IPS-20b (cell line): ENCODE measurements at regions not wholly inside any gene's neighbourhood (a gene's known extent, or its start where the extent isn't known, plus 50 kb on each side); places are given as distances from the start of the nearest gene placed in this dataset.

ENCODE experiments used
- H3K27ac ChIP-seq: one replicate; pipeline ENCODE4 v1.5.1; 2013; ENCODE audit warnings: low read length
- H3K27me3 ChIP-seq: 2 replicates; pipeline ENCODE4 v1.6.1; 2013; ENCODE audit warnings: mild to moderate bottlenecking, low read length, inconsistent platforms; ENCODE audit not compliant: insufficient read depth
- H3K36me3 ChIP-seq: 2 replicates; pipeline ENCODE4 v1.6.1; 2013; ENCODE audit warnings: low read depth, mild to moderate bottlenecking, inconsistent platforms, low read length, moderate library complexity; ENCODE audit not compliant: insufficient read depth
- H3K4me1 ChIP-seq: 2 replicates; pipeline ENCODE4 v1.6.1; 2013; ENCODE audit warnings: mild to moderate bottlenecking, control low read depth, inconsistent platforms, low read length, moderate library complexity; ENCODE audit not compliant: insufficient read depth
- H3K4me3 ChIP-seq: 2 replicates; pipeline ENCODE4 v1.5.1; 2013; ENCODE audit warnings: mild to moderate bottlenecking, low read length, inconsistent platforms
- H3K9ac ChIP-seq: 2 replicates; pipeline ENCODE4 v1.6.1; 2013; ENCODE audit warnings: low read depth, mild to moderate bottlenecking, inconsistent platforms, low read length, moderate library complexity
- H3K9me3 ChIP-seq: 2 replicates; pipeline ENCODE4 v1.6.1; 2013; ENCODE audit warnings: mild to moderate bottlenecking, low read depth, low read length, inconsistent platforms; ENCODE audit not compliant: insufficient read depth

DNA sequence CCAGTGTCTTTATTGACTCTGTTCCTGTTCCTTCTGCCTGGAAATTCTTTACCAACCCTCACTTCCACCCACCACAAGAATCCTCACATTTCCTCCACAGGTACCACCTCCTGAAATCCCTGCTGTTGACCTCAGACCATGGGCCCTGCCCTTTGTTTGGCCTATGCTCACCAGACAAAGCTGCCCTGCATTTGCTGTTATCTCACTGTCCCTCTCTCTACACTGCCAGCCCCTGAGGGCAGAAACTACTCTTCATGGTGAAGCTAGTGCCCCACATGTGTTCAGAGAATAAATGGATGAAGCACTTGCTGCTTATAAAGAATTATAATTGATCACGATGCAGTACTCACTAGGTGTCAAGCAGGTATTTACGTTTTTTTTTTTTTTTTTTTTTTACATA, 608.4 kb downstream of the TSN start:
- Histone ChIP-seq H3K9ac (no peak overlapping the region), H3K4me1 (no peaks in the 10 kb centered on the region), H3K27ac (no peak overlapping the region), H3K9me3 (no peaks in the 10 kb centered on the region), H3K27me3 (no peaks in the 10 kb centered on the region), H3K4me3 (no peak overlapping the region), H3K36me3 (no peaks in the 10 kb centered on the region)

DNA sequence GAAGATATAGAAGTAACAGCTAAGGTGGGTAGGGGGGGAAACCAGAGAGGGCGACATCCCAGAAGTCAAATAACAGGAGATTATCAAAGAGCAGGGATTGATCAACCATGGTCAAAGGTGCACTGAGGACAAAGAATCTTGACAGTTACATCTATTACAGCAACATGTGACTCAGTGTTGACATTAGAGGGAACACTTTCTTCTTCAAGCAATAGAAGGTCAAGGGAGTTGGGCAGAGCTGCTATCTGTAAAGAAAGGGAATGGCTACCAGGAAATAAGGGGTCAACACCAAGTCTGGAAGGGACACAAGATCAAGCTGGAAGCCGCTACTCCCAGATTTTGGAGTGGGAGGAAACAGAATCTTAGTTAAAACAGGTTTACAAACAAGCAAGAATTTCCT, 611.0 kb downstream of the TSN start:
- H3K9ac ChIP-seq, result no peak overlapping the region
- H3K4me1 ChIP-seq, result no peaks in the 10 kb centered on the region
- H3K27me3 ChIP-seq, result no peaks in the 10 kb centered on the region
- no peaks in the 10 kb centered on the region for H3K9me3 ChIP-seq
- no peak overlapping the region for H3K4me3 ChIP-seq
- H3K27ac ChIP-seq, result no peak overlapping the region
- no peaks in the 10 kb centered on the region for H3K36me3 ChIP-seq

GRCh38 chr2:122366969-122367645, 611.7 kb downstream of the TSN start:
- H3K36me3 ChIP-seq, result no peaks in the 10 kb centered on the region
- no peak overlapping the region for H3K9ac ChIP-seq
- no peaks in the 10 kb centered on the region for H3K27me3 ChIP-seq
- no peaks in the 10 kb centered on the region for H3K9me3 ChIP-seq
- no peak overlapping the region for H3K4me3 ChIP-seq
- no peak overlapping the region for H3K27ac ChIP-seq
- no peaks in the 10 kb centered on the region for H3K4me1 ChIP-seq

- no peaks in the 10 kb centered on the region for H3K4me1 ChIP-seq
- H3K4me3 ChIP-seq, result no peak overlapping the region
- no peaks in the 10 kb centered on the region for H3K36me3 ChIP-seq
- no peaks in the 10 kb centered on the region for H3K9me3 ChIP-seq
- H3K9ac ChIP-seq, result no peak overlapping the region
- no peak overlapping the region for H3K27ac ChIP-seq
- H3K27me3 ChIP-seq, result no peaks in the 10 kb centered on the region
Measured at GRCh38 chr2:122367646-122368010, 612.2 kb downstream of the TSN start.

- Histone ChIP-seq H3K27me3 (no peaks in the 10 kb centered on the region), H3K36me3 (no peaks in the 10 kb centered on the region), H3K4me1 (no peaks in the 10 kb centered on the region), H3K4me3 (no peak overlapping the region), H3K9me3 (no peaks in the 10 kb centered on the region), H3K27ac (no peak overlapping the region), H3K9ac (no peak overlapping the region)
Measured at GRCh38 chr2:122368576-122369243, 613.3 kb downstream of the TSN start.

DNA sequence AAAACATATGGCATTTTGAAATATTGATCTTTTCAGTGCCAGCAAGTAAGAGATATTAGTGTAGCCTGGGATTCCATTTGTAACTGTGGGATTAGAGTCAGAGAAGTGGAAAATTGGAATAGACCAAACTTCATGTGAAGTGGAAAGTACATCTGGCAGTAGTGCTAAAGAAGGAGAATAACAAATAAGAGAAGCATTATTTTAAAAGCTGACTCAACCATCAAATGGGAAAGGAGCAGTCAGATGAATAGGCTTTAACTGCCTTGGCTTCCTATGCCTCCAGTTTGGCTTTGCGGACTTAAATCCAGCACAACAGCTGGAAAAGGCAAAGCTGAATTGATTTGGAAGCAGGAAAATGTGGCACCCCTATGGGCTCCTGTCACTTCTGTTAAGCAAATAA, 623.1 kb downstream of the TSN start:
- Histone ChIP-seq H3K9me3 (no peaks in the 10 kb centered on the region), H3K4me1 (no peaks in the 10 kb centered on the region), H3K4me3 (no peak overlapping the region), H3K27ac (no peak overlapping the region), H3K27me3 (no peaks in the 10 kb centered on the region), H3K36me3 (no peaks in the 10 kb centered on the region), H3K9ac (no peak overlapping the region)

DNA sequence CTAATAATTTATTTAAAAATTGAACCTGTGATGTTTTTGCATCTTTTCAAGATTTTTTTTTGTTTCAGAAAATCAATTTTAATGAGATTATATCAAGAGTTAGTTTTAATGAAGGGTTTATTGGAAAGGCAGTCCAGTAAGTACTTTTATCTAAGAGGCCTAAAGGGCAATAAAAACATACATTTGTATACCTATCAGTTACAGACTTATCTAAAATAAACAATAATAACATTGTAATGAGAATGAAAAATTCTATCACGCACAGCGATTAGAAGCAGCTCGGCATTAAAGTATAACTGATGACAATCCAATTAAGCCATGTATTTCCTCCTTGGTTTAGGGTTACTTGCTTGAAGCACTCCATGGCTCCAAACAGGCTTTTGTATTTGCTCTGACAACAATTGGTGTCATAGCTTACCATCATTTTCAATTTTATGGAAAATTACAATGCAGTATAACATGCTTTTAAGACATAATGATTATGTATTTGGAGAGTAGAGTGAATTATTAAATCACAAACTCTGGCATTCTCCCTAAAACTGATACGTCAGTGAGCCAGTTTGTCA, 629.4 kb downstream of the TSN start:
- Histone ChIP-seq H3K36me3 (no peaks in the 10 kb centered on the region), H3K27me3 (no peaks in the 10 kb centered on the region), H3K9me3 (no peaks in the 10 kb centered on the region; the same call in 1 of the 2 replicates), H3K9ac (no peak overlapping the region), H3K27ac (no peak overlapping the region), H3K4me3 (no peak overlapping the region), H3K4me1 (no peaks in the 10 kb centered on the region)

- Histone ChIP-seq H3K4me3 (no peak overlapping the region), H3K27me3 (no peaks in the 10 kb centered on the region), H3K27ac (no peak overlapping the region), H3K9me3 (no peaks in the 10 kb centered on the region; the same call in 1 of the 2 replicates), H3K36me3 (no peaks in the 10 kb centered on the region), H3K9ac (no peak overlapping the region), H3K4me1 (no peaks in the 10 kb centered on the region)
Measured at GRCh38 chr2:122388208-122388607, 632.8 kb downstream of the TSN start.

DNA sequence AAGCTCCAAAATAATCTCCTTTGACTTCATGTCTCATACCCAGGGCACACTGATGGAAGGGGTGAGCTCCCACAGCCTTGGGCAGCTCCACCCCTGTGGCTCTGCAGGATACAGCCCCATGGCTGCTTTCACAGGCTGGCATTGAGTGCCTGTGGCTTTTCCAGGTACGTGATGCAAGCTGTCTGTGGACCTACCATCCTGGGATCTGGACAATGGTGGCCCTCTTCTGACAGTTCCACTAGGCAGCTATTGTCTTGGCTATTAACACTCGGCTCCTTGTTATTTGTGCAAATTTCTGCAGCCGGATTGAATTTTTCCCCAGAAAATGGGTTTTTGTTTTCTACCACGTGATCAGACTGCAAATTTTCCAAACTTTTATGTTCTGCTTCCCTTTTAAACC, 634.2 kb downstream of the TSN start:
- Histone ChIP-seq H3K9ac (no peak overlapping the region), H3K27ac (no peak overlapping the region), H3K4me3 (no peak overlapping the region), H3K36me3 (no peaks in the 10 kb centered on the region), H3K27me3 (no peaks in the 10 kb centered on the region), H3K9me3 (no peaks in the 10 kb centered on the region; the same call in 1 of the 2 replicates), H3K4me1 (no peaks in the 10 kb centered on the region)

GRCh38 chr2:122390406-122390805, 635.0 kb downstream of the TSN start:
- Histone ChIP-seq H3K9me3 (no peaks in the 10 kb centered on the region; the same call in 1 of the 2 replicates), H3K36me3 (no peaks in the 10 kb centered on the region), H3K9ac (no peak overlapping the region), H3K4me1 (no peaks in the 10 kb centered on the region), H3K4me3 (no peak overlapping the region), H3K27ac (no peak overlapping the region), H3K27me3 (no peaks in the 10 kb centered on the region)

GRCh38 chr2:122391726-122392125, 636.3 kb downstream of the TSN start:
- no peaks in the 10 kb centered on the region; the same call in 1 of the 2 replicates for H3K9me3 ChIP-seq
- H3K36me3 ChIP-seq, result no peaks in the 10 kb centered on the region
- H3K4me1 ChIP-seq, result no peaks in the 10 kb centered on the region
- H3K27me3 ChIP-seq, result no peaks in the 10 kb centered on the region
- no peak overlapping the region for H3K4me3 ChIP-seq
- H3K27ac ChIP-seq, result no peak overlapping the region
- H3K9ac ChIP-seq, result no peak overlapping the region

DNA sequence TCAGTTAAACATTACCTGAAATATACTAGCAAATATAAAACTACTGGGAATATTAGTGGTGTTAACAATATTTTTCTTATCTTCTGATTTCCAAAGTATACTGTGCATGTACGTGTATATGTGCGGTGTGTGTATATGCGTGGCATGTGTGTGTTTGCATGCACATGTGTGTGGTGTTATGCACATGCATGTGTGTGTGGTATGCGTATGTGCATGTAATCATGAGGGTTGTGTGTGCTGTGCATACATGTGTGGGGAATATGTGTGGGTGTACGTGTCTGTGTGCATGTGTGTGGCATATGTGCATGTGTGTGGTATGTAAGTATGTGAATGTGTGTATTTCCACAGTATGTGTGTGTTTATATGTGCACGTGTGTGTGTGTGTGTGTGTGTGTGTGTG, 640.2 kb downstream of the TSN start:
- H3K9ac ChIP-seq, result no peak overlapping the region
- no peaks in the 10 kb centered on the region for H3K27me3 ChIP-seq
- H3K36me3 ChIP-seq, result no peaks in the 10 kb centered on the region
- H3K27ac ChIP-seq, result no peak overlapping the region
- no peak overlapping the region for H3K4me3 ChIP-seq
- H3K4me1 ChIP-seq, result no peaks in the 10 kb centered on the region
- H3K9me3 ChIP-seq, result no peaks in the 10 kb centered on the region
